Activated T-cell treated with anti-CD3 and anti-CD28 coated beads, Interleukin-2, amount 50 U/mL, for 72 hours (primary cell): ENCODE measurements at regions not wholly inside any gene's neighbourhood (a gene's known extent, or its start where the extent isn't known, plus 50 kb on each side); places are given as distances from the start of the nearest gene placed in this dataset.

Experiments
- ATAC-seq, 2 donors: fragments of 150-1000 bp; cut with Tn5 transposase; replicated peaks in 1 of 2; 2 replicates each; pipeline ENCODE4 v1.10.0; 2021; ENCODE audit warnings: moderate library complexity in 2 of 2, mild to moderate bottlenecking in 1 of 2
- DNase-seq, 2 donors: peaks; one replicate each; pipeline ENCODE4 v3.0.0; 2021 to 2022; ENCODE audit warnings: mixed read lengths in 1 of 2
- H3K27ac Mint-ChIP-seq: one replicate; pipeline ENCODE4 v1.8.0; 2022; ENCODE audit warnings: mild to moderate bottlenecking, moderate library complexity, mixed read lengths
- H3K27me3 Mint-ChIP-seq: one replicate; pipeline ENCODE4 v1.8.0; 2022; ENCODE audit warnings: low read depth, mixed read lengths
- H3K36me3 Mint-ChIP-seq, 2 donors: one replicate each; pipeline ENCODE4 v1.8.0; 2022; ENCODE audit warnings: mixed read lengths in 2 of 2, mild to moderate bottlenecking in 1 of 2; ENCODE audit not compliant: insufficient read depth in 2 of 2
- H3K4me1 Mint-ChIP-seq: one replicate; pipeline ENCODE4 v1.8.0; 2022; ENCODE audit warnings: low read depth, mixed read lengths
- H3K4me3 Mint-ChIP-seq, 2 donors: one replicate each; pipeline ENCODE4 v1.8.0; 2022; ENCODE audit warnings: mild to moderate bottlenecking in 2 of 2, mixed read lengths in 2 of 2, moderate library complexity in 2 of 2
- H3K9me3 Mint-ChIP-seq, 2 donors: one replicate each; pipeline ENCODE4 v1.8.0; 2022; ENCODE audit warnings: mixed read lengths in 2 of 2

DNA sequence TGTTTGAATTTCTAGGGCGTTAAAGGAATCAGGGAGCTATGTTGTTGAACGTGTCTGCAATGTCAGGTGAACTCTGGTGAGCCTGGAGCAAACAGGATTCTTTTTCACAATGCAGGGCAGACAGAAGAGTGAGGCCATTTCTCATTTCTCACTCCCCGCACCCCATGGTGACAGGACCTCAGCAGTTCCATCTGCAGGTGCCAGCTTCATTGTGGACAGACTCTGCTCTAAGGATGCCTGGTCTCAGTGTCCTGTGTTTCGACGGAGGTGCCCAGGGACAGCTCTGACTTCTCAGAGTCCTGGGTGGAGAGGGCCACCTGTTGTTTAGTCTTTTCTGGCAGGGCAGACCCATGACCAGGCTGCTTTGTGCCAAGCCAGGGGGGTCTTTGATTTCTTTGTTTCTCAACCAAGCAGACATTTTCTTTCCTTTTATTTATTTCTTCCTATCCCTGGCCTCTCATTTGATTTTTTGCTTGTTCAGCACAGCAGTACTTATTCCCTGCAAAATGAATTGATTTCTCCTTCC is 201.5 kb downstream of the RNF144A start:
- H3K4me1 Mint-ChIP-seq: peaks cover 7% of the 10 kb centered on the region
- DNase-seq: no peak
- peaks cover 2 to 4% of the 10 kb centered on the region in 2 donors for H3K9me3 Mint-ChIP-seq
- peaks cover 4 to 12% of the 10 kb centered on the region in 2 donors for H3K36me3 Mint-ChIP-seq
- no peak for ATAC-seq
- H3K4me3 Mint-ChIP-seq: no peak overlapping the region
- H3K27ac Mint-ChIP-seq: no peak overlapping the region
- no peaks in the 10 kb centered on the region for H3K27me3 Mint-ChIP-seq

DNA sequence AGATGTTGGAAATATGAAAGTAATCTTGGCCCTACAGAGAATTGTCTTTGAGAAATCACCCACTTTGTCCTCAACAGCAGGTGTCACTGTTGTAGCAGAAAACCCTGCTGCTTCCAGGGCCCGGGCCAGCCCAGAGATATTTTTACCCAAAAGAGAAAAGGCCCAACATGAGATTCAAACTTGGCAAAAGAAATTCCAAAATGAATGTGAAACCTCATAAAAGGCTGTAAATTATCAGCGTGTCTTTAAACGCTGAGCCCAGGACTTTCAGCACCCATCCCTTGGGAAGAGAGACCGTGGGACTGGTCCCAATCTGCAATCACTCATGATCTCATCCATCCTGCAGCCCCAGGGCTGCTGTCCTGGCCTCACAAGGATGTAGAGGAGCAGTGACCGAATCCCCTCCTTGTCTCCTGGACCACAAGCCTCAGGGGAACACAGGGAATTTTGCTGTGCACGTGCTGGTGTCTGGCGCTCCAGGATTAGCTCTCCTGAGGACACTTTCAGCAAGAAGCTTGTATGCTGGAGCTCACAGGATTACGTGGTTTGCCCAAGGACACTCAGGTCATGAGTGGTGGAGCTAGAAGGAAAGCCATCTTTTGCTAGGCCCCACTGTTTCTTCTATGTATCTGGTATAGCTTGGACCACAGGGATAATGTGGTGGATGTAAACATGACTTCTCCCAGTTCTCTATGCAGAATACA is 202.1 kb downstream of the RNF144A start:
- H3K36me3 Mint-ChIP-seq: peaks cover 2 to 7% of the 10 kb centered on the region in 2 donors

DNA sequence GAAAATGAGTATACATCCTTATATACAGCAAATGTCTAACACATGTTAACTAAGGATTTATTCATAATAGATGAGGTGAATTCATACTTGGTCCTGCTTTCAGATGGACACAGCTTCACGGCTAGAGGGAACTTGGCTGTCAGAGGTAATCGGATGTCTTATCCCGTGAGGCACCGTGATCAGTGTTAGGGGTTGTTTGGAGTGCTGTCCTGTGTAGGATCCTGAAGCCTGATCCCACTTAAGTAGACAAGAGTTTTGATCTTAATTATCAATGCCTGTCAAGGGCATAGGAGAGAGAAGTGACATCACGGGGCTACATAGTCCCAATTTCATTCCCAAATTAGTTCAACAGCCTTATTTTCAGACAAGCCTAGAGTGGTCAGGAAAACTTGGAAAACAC is 204.6 kb downstream of the RNF144A start:
- ATAC-seq (no peak), DNase-seq (no peak)
- H3K9me3 Mint-ChIP-seq: no peaks in the 10 kb centered on the region

More for the DNA sequence above, 202.1 kb downstream of the RNF144A start:
- Mint-ChIP-seq H3K4me3 (no peak overlapping the region), H3K27ac (no peak overlapping the region), H3K4me1 (peaks cover 7% of the 10 kb centered on the region), H3K9me3 (peaks cover 0 to 2% of the 10 kb centered on the region in 2 donors), H3K27me3 (no peaks in the 10 kb centered on the region)
- ATAC-seq (no peak), DNase-seq (peak; percentile 12 to 18)

DNA sequence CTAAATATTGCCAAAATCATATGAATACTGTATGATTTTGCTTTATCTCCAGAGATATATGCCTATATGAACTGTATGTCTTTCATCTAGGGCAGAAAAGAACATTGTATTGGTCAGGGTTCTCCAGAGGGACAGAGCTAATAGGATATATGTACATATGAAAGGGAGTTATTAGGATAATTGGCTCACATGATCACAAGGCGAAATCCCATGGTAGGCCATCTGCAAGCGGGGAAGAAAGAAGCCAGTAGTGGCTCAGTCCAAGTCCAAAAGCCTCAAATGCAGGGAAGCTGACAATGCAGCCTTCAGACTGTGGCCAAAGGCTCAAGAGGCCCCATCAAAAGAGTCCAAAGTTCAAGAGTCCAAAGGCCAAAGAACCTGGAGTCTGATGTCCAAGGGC is 209.9 kb downstream of the RNF144A start:
- H3K4me1 Mint-ChIP-seq: no peaks in the 10 kb centered on the region
- ATAC-seq: no peak
- H3K4me3 Mint-ChIP-seq: no peak overlapping the region
- H3K27ac Mint-ChIP-seq: no peak overlapping the region
- H3K36me3 Mint-ChIP-seq: no peaks in the 10 kb centered on the region
- peaks cover 0 to 2% of the 10 kb centered on the region in 2 donors for H3K9me3 Mint-ChIP-seq
- no peaks in the 10 kb centered on the region for H3K27me3 Mint-ChIP-seq
- no peak for DNase-seq

More for the DNA sequence above, 204.6 kb downstream of the RNF144A start:
- Mint-ChIP-seq H3K27ac (no peak overlapping the region), H3K36me3 (no peaks in the 10 kb centered on the region), H3K4me1 (peaks cover 7% of the 10 kb centered on the region), H3K27me3 (no peaks in the 10 kb centered on the region), H3K4me3 (no peak overlapping the region)

DNA sequence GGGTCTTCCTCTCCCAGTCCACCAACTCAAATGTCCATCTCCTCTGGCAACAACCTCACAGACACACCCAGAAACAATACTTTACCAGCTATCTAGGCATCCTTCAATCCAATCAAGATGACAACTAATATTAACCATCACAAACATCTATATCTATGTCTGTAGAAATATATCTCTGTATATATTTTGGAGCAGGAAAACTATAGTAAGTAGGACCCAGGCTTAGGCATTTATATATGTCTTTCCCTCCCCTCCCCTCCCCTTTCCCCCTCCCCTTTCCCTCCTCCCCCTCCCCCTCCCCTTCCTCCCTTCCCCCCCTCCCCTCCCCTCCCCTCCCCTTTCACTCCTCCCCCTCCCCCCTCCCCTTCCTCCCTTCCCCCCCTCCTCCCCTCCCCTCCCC is 210.5 kb downstream of the RNF144A start:
- no peaks in the 10 kb centered on the region for H3K4me1 Mint-ChIP-seq
- peaks cover 0 to 2% of the 10 kb centered on the region in 2 donors for H3K9me3 Mint-ChIP-seq
- DNase-seq: no peak
- no peak for ATAC-seq
- H3K27ac Mint-ChIP-seq: no peak overlapping the region
- no peaks in the 10 kb centered on the region for H3K27me3 Mint-ChIP-seq
- H3K4me3 Mint-ChIP-seq: no peak overlapping the region
- no peaks in the 10 kb centered on the region for H3K36me3 Mint-ChIP-seq

DNA sequence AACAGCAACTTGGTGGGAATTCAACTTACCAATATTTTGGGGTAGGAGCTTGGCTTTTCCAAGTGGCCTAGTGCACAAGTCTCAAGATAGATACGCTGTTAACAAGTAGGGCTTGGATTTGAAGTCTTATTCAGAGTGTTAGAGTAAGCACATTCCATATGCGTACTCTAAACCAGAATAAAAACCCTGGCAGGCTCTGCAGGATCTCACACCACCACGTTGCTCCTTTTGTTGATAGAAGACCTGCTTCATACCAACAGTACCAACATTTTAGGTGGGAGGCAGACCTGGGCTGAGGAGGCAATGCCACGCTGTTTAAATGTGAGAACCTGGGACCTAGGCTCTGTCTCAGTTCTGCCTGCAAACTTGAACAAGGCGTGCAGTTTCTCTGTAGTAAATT is 214.0 kb downstream of the RNF144A start:
- H3K4me1 Mint-ChIP-seq: no peaks in the 10 kb centered on the region
- H3K27me3 Mint-ChIP-seq: no peaks in the 10 kb centered on the region
- ATAC-seq (no peak), DNase-seq (no peak)
- no peak overlapping the region for H3K27ac Mint-ChIP-seq
- H3K36me3 Mint-ChIP-seq: no peaks in the 10 kb centered on the region
- peaks cover 0 to 2% of the 10 kb centered on the region in 2 donors for H3K9me3 Mint-ChIP-seq
- H3K4me3 Mint-ChIP-seq: no peak overlapping the region

DNA sequence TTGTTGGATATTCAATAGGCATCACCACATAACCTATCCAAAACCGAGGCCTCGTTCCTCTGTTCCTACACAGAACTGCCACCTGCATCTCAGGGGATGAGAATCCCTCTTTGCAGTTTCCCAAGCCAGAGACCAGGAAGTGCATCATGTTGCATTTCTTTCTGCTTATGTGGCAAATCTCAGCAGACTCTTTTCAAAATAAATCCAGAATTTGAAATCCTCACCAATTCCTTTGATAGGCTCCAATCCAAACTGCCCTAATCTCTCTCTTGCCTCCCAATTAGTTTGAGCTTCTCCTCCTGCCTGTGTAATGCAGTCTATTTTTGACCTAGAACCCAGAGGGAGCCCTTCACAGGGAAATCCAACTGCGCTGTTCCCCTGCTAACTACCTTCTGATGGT is 215.5 kb downstream of the RNF144A start:
- Mint-ChIP-seq H3K4me3 (no peak overlapping the region), H3K9me3 (peaks cover 0 to 2% of the 10 kb centered on the region in 2 donors), H3K27ac (no peak overlapping the region), H3K27me3 (no peaks in the 10 kb centered on the region), H3K4me1 (no peaks in the 10 kb centered on the region), H3K36me3 (no peaks in the 10 kb centered on the region)
- DNase-seq: no peak
- ATAC-seq: no peak

DNA sequence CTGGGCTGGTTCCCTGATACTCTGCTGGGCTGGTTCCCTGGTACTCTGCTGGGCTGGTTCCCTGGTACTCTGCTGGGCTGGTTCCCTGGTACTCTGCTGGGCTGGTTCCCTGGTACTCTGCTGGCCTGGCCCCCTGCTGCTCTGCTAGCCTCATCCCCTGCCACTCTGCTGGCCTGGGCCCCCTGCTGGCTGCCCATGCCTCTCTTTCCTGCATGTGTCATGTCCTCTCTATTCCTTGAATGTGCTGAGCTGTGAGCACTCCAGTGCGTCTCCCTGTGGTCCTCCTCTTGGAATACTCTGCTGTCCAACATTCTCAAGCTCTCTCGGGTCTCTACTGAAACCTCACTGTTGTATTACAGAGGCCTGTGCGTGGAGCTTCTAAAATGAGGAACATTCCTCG is 216.3 kb downstream of the RNF144A start:
- ATAC-seq: no peak
- no peak overlapping the region for H3K27ac Mint-ChIP-seq
- DNase-seq: no peak
- peaks cover 0 to under 1% of the 10 kb centered on the region in 2 donors for H3K9me3 Mint-ChIP-seq
- no peaks in the 10 kb centered on the region for H3K27me3 Mint-ChIP-seq
- H3K36me3 Mint-ChIP-seq: no peaks in the 10 kb centered on the region
- no peaks in the 10 kb centered on the region for H3K4me1 Mint-ChIP-seq
- H3K4me3 Mint-ChIP-seq: no peak overlapping the region

DNA sequence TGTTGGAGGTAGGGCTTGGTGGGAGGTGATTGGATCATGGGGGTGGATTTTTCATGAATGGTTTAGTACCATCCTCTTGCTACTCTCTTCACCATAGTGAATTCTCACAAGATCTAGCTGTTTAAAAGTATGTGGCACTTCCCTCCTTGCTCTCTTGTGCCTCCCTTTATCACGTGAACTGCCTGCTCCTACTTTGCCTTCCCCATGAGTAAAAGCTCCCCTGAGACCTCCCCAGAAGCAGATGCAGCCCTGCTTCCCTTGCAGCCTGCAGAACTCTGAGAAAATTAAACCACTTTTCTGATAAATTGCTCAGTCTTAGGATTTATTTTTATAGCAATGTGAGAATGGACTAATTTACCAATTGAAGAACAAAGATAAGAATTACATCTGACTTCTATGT is 223.1 kb downstream of the RNF144A start:
- no peak for DNase-seq
- no peaks in the 10 kb centered on the region for H3K4me1 Mint-ChIP-seq
- ATAC-seq: no peak

DNA sequence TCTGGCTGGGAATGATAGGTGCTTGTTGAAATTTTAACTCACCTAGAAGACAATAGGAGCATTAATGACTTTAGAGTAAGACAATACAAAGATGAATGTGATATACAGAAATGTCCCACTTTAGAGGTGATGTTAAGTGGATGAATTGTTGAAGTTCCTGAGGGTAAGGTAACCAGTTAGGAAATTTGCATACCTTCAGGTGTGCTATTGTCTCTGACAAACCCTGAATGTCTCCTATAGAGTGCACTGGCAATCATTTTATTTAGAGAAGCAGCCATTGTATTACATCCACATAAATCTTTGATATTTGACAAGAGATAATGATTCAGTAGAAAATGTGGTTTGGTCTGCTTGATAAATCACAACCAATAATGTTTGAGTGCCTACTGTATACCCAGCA is 228.5 kb downstream of the RNF144A start:
- DNase-seq (no peak), ATAC-seq (no peak)
- Mint-ChIP-seq H3K27me3 (no peaks in the 10 kb centered on the region), H3K9me3 (peaks cover 5 to 7% of the 10 kb centered on the region in 2 donors), H3K4me3 (no peak overlapping the region), H3K27ac (no peak overlapping the region), H3K4me1 (no peaks in the 10 kb centered on the region), H3K36me3 (peaks cover 5 to 7% of the 10 kb centered on the region in 2 donors)

More for the DNA sequence above, 223.1 kb downstream of the RNF144A start:
- Mint-ChIP-seq H3K9me3 (peaks cover 3 to 7% of the 10 kb centered on the region in 2 donors), H3K36me3 (peaks cover 4 to 9% of the 10 kb centered on the region in 2 donors), H3K4me3 (no peak overlapping the region), H3K27ac (no peak overlapping the region), H3K27me3 (no peaks in the 10 kb centered on the region)

DNA sequence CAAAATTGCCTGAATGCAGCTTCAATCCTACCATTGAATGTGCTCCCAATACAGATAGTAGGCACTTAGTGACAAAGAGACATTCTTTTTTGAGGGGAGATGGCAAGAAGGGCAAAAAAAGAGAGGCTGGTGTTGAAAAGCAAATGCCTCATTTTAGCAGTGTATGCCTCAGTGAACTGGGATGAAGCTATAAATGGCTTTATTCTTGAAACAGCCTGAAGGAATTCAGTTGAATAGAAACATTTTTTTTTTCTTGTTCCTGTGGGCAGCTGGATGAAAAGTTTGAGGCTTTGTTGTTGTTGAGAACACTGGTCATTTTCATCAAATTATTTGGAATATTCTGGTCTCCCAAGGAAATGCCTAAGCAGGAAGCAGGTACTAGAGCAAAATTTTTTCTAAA is 228.9 kb downstream of the RNF144A start:
- ATAC-seq: no peak
- no peak for DNase-seq
- Mint-ChIP-seq H3K27me3 (no peaks in the 10 kb centered on the region), H3K4me3 (no peak overlapping the region), H3K4me1 (no peaks in the 10 kb centered on the region), H3K27ac (no peak overlapping the region), H3K9me3 (peaks cover 4 to 7% of the 10 kb centered on the region in 2 donors), H3K36me3 (peaks cover 5 to 7% of the 10 kb centered on the region in 2 donors)

DNA sequence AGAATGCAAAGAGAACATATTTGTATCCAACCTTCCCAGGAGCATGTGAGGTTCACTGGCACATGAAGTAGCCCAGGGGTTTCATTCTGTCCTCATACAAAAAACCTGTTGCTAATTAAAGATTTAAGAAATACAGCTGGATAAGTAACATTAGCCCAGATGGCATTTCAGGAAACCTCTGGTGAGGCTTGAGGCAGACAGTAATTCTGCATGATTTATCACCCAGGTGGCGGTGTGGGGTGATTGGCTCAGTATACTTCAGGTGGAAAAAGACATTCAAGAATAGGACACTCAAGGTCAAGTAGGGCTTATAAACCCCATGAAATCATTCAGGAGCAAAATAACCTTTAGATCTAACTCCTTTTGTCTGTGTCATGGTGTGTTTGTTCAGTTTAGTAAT is 237.4 kb downstream of the RNF144A start:
- ATAC-seq (no peak), DNase-seq (no peak)
- peaks cover 8 to 17% of the 10 kb centered on the region in 2 donors for H3K36me3 Mint-ChIP-seq
- no peaks in the 10 kb centered on the region for H3K27me3 Mint-ChIP-seq
- H3K4me1 Mint-ChIP-seq: no peaks in the 10 kb centered on the region
- peaks cover 7 to 14% of the 10 kb centered on the region in 2 donors for H3K9me3 Mint-ChIP-seq
- H3K27ac Mint-ChIP-seq: no peak overlapping the region
- no peak overlapping the region for H3K4me3 Mint-ChIP-seq

DNA sequence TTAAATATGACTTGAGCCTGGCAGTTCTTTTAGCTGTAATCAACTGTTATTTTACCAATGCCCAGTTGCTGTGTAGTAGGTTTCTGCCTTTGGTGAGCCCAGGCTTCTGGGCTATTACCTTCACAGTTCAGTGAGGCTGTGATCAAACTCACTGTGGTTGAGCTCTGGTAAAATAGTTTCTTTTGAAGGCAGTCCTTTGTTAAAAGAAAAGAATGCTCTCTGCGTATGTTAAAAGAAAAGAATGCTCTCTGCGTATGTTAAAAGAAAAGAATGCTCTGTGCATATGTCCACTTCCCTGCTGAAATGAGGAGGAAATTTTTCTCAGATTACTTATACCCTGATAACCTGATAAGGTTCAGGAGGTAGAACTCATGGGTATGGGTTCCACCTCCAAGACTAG is 244.3 kb downstream of the RNF144A start:
- DNase-seq (no peak), ATAC-seq (no peak)
- H3K36me3 Mint-ChIP-seq: peaks cover 0 to 4% of the 10 kb centered on the region in 2 donors
- no peak overlapping the region for H3K27ac Mint-ChIP-seq
- H3K4me3 Mint-ChIP-seq: no peak overlapping the region
- peaks cover 0 to 4% of the 10 kb centered on the region in 2 donors for H3K9me3 Mint-ChIP-seq
- no peaks in the 10 kb centered on the region for H3K4me1 Mint-ChIP-seq
- no peaks in the 10 kb centered on the region for H3K27me3 Mint-ChIP-seq

DNA sequence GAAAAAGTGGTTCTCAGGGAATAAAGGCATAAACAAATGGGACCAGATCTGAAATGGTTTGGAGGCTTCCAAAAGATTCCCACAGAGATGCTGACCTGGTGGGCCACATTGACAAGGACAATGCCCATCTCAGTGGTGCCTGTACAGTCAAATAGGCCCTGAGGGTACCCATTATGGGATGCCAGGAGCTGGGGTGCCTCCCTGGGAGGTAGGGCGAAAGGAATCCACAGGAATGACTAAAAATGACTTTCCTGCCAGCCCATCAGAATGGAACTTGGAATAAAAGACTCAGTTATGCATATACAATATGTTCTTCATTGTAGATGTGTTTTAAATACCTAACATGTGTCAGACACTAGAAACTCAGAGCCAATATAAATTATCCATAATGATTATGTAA is 248.5 kb downstream of the RNF144A start:
- Mint-ChIP-seq H3K27me3 (no peaks in the 10 kb centered on the region), H3K4me3 (no peak overlapping the region), H3K36me3 (peaks cover 0 to 2% of the 10 kb centered on the region in 2 donors), H3K9me3 (peaks cover 0 to 2% of the 10 kb centered on the region in 2 donors), H3K4me1 (no peaks in the 10 kb centered on the region), H3K27ac (no peak overlapping the region)
- ATAC-seq (no peak), DNase-seq (no peak)
